ENCODE measurements at regions not wholly inside any gene's neighbourhood (a gene's known extent, or its start where the extent isn't known, plus 50 kb on each side); places are given as distances from the start of the nearest gene placed in this dataset.

DNA sequence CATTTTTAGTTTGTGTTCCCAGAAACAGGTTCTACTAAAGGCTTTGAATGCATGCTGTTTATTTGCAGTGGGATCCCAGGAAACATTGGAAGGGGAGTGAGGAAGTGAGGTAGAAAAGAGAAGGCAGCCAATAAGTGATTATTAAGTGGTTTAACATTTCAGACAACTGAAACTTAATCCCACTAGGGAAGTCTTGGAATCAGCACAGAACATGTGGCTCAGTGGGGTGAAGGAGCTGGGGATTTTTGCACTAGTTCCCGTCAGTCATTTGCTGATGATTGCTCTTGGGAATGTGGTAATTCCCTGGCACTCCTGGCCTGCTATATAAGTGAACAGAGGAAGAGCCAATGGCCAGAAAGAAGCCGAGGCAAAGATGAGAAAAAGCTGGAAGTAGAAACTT is 1053.0 kb upstream of the IGFBP7 start:
- H3K27me3 Mint-ChIP-seq (ENCODE audit: low read depth, poor library complexity): no peaks in the 10 kb centered on the region
- no peak for DNase-seq
- no peak overlapping the region for H3K4me3 Mint-ChIP-seq
- H3K36me3 Mint-ChIP-seq (ENCODE audit: low read depth): no peaks in the 10 kb centered on the region
- peaks cover 8% of the 10 kb centered on the region for H3K4me1 Mint-ChIP-seq
- TF ChIP-seq, protein P1, sequence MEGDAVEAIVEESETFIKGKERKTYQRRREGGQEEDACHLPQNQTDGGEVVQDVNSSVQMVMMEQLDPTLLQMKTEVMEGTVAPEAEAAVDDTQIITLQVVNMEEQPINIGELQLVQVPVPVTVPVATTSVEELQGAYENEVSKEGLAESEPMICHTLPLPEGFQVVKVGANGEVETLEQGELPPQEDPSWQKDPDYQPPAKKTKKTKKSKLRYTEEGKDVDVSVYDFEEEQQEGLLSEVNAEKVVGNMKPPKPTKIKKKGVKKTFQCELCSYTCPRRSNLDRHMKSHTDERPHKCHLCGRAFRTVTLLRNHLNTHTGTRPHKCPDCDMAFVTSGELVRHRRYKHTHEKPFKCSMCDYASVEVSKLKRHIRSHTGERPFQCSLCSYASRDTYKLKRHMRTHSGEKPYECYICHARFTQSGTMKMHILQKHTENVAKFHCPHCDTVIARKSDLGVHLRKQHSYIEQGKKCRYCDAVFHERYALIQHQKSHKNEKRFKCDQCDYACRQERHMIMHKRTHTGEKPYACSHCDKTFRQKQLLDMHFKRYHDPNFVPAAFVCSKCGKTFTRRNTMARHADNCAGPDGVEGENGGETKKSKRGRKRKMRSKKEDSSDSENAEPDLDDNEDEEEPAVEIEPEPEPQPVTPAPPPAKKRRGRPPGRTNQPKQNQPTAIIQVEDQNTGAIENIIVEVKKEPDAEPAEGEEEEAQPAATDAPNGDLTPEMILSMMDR (IDR thresholded peaks at IDR 0.05): no peak
- H3K9me3 Mint-ChIP-seq: no peaks in the 10 kb centered on the region
- H3K27ac Mint-ChIP-seq: no peak overlapping the region

DNA sequence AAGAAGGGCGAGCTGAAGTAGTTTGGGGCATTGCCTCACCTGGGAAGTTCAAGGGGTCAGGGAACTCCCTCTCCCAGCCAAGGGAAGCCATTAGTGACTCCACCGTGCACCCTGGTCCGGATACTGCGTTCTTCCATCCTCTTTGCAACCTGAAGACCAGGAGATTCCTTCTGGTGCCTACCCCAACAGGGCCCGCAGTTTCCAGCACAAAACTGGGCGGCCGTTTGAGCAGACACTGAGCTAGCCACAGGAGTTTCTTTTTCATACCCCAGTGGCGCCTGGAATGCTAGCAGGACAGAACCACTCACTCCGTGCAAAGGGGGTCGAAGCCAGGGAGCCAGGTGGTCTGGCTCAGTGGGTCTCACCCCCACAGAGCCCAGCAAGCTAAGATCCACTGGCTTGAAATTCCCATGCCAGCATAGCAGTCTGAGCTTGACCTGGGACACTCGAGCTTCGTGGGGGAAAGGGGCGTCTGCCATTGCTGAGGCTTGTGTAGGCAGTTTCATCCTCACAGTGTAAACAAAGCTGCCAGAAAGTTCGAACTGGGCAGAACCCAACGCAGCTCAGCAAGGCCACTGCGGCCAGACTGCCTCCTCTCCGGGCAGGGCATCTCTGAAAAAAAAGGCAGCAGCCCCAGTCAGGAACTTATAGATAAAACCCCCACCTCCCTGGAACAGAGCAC is 1039.4 kb upstream of the IGFBP7 start:
- no peak overlapping the region for H3K4me3 Mint-ChIP-seq
- no peak for DNase-seq
- H3K36me3 Mint-ChIP-seq (ENCODE audit: low read depth): no peaks in the 10 kb centered on the region
- no peaks in the 10 kb centered on the region for H3K4me1 Mint-ChIP-seq
- H3K27me3 Mint-ChIP-seq (ENCODE audit: low read depth, poor library complexity): peaks cover 4% of the 10 kb centered on the region
- H3K27ac Mint-ChIP-seq: no peak overlapping the region
- H3K9me3 Mint-ChIP-seq: peaks cover 12% of the 10 kb centered on the region
- TF ChIP-seq, protein P1 (IDR thresholded peaks at IDR 0.05): no peak

DNA sequence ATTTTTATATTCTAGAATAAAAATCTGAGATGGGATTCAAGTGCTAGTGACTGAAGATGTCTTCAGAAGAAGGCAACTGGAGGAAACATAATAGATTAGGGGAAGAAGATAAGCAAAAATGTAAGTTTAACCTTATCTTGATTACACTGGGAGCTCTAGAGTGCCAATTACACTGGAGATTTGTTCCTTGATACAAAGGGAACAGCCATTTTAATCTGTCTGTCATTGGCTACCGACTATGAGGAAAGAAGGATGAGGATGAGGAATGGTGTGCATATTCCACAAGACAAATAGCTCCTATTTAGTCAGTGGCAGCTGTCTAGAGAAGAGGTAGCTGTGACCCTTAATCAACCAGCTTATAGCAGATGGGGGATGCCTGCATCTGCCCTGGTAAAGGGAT is 1034.5 kb upstream of the IGFBP7 start:
- H3K9me3 Mint-ChIP-seq: no peaks in the 10 kb centered on the region
- H3K36me3 Mint-ChIP-seq (ENCODE audit: low read depth): no peaks in the 10 kb centered on the region
- H3K27ac Mint-ChIP-seq: no peak overlapping the region
- no peaks in the 10 kb centered on the region for H3K27me3 Mint-ChIP-seq (ENCODE audit: low read depth, poor library complexity)
- H3K4me1 Mint-ChIP-seq: no peaks in the 10 kb centered on the region
- no peak overlapping the region for H3K4me3 Mint-ChIP-seq
- TF ChIP-seq, protein P1 (IDR thresholded peaks at IDR 0.05): no peak
- no peak for DNase-seq

DNA sequence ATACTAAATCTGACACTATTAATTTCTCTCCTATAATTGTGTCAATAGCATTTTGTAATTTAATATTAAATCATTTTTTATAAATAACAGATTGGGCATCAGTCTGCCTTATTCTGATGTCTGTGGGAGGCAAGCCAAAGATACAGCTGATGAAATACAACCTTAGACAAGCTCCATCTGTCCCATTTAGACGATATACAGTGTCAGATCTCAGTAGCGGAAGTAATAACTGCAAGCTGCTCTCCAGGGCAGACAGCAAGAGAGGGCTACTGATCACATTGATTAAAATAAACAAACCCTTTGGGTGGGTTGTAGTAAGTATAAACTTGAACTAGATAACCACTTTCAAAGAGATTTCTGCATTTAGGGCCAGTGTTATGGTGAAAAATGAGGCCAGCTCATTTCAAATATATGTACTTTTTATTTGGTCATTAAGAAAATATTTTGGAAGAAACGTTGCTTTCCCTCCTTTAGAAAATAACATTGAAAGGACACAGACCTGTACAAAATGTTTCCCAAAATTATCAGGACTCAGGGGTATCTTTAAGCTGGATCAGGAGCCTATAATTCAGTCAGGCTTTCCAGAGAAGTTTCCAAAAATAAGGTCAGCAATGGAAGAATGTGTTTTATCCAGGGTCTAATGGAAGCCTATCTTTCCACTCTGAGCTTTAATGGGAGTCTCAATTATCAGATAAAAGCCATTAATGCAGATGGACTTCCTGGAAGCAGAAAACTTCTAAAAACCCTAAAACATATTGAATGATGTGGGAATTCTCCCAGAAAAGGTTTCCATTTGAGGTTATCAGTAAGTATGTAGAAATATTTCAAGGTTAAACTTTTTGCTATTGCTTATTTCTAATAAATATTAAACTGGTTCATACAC is 1028.8 kb upstream of the IGFBP7 start:
- Mint-ChIP-seq H3K4me3 (no peak overlapping the region), H3K27ac (no peak overlapping the region), H3K4me1 (no peaks in the 10 kb centered on the region), H3K27me3 (ENCODE audit: low read depth, poor library complexity) (no peaks in the 10 kb centered on the region), H3K9me3 (no peaks in the 10 kb centered on the region), H3K36me3 (ENCODE audit: low read depth) (no peaks in the 10 kb centered on the region)
- TF ChIP-seq, protein P1 (IDR thresholded peaks at IDR 0.05): no peak
- no peak for DNase-seq

DNA sequence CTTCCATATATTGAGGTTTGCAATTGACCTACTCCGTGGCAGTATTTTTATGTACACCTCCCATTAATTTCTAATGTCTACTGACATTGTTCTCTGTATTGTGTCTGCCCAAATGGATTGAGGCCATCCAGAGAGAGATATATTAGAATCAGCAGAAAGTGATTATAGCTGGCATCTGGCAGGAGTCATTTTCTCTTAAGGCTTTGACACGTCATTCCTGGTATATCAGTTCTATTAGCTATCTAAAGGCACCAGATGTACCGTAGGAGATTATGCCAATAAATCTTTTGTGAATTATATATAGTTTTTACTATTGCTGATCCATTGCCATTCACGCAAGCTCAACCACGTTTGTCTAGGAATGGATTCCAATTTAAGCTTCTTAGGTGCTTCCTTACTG is 1026.4 kb upstream of the IGFBP7 start:
- Mint-ChIP-seq H3K36me3 (ENCODE audit: low read depth) (no peaks in the 10 kb centered on the region), H3K4me1 (no peaks in the 10 kb centered on the region), H3K4me3 (no peak overlapping the region), H3K27me3 (ENCODE audit: low read depth, poor library complexity) (no peaks in the 10 kb centered on the region), H3K9me3 (no peaks in the 10 kb centered on the region), H3K27ac (no peak overlapping the region)
- TF ChIP-seq, protein P1 (IDR thresholded peaks at IDR 0.05): no peak
- DNase-seq: no peak
